ENCODE measurements at regions not wholly inside any gene's neighbourhood (a gene's known extent, or its start where the extent isn't known, plus 50 kb on each side); places are given as distances from the start of the nearest gene placed in this dataset.
A peak's percentile ranks its signal among the peaks of the same experiment; 100 is the strongest.

DNA sequence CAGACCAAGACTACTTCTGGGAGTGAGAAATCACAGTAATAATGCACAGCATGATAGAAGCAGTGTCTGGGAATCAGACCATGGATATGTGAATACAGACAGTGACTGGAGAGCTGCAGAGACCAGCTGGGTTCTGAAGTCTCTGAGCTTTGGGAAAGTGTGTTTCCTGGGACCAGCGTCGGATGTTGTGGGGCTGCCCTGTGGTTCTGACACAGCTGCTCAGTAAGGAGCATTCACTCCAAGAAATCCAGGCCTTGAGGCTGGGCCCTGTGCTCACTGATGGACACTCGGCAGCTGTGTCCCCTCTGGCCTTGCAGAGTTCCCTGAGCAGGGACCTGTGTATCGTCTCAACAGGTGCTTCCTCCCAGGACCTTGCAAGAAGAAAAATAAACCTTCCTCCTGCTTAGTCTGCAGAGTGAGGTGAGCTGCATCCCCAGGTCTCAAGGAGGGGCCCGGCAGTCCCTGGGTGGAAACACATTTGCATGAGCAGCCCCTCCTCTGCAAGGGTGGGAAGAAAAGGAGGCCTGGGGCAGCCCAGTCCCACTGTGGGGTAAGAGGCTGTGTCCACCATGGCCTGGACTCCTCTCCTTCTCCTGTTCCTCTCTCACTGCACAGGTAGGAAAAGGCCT is 107.9 kb downstream of the VPREB1 start:
- TF ChIP-seq, protein P1, sequence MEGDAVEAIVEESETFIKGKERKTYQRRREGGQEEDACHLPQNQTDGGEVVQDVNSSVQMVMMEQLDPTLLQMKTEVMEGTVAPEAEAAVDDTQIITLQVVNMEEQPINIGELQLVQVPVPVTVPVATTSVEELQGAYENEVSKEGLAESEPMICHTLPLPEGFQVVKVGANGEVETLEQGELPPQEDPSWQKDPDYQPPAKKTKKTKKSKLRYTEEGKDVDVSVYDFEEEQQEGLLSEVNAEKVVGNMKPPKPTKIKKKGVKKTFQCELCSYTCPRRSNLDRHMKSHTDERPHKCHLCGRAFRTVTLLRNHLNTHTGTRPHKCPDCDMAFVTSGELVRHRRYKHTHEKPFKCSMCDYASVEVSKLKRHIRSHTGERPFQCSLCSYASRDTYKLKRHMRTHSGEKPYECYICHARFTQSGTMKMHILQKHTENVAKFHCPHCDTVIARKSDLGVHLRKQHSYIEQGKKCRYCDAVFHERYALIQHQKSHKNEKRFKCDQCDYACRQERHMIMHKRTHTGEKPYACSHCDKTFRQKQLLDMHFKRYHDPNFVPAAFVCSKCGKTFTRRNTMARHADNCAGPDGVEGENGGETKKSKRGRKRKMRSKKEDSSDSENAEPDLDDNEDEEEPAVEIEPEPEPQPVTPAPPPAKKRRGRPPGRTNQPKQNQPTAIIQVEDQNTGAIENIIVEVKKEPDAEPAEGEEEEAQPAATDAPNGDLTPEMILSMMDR (IDR thresholded peaks at IDR 0.05): no peak
- Histone ChIP-seq H3K4me1 (no peaks in the 10 kb centered on the region), H3K27me3 (no peaks in the 10 kb centered on the region), H3K4me3 (no peak overlapping the region), H3K36me3 (no peaks in the 10 kb centered on the region), H3K27ac (no peak overlapping the region), H3K9me3 (no peaks in the 10 kb centered on the region)
- DNase-seq (ENCODE audit: low spot score): no peak

DNA sequence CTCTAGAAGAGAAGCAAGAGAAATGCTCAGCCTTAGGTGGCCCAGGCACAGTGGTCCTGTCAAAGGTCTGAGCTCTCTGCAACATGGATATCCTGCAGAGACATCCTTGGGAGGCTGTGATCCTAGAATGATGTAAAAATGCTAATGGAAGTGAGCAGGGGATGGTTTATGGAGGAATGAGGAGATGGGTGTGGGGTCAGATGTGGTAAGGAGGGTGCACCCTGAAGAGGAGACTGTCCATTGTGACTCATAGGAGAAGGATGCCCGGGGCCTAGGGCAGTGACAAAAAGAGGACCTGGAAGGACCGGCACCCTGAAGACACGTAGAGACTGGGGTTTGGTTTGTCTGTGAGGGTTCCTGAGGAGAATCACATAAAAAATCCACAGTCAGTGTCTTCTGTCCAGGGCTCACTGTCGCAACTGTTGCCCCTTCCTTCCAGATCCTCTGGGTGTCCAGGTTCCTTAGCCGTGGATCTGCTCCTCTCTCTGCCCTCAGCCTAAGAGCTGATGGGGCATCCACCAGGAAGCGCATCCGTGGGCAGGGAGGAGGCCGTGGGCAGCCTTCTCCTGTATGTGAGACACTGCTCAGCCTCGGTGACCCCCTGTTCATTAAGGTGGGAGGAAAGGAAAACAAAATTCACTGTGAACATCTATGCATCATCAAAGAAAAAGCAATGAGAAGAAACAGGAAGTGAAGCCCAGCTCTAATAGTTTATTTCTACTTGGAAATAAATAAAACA is 110.7 kb downstream of the VPREB1 start:
- Histone ChIP-seq H3K36me3 (no peaks in the 10 kb centered on the region), H3K9me3 (no peaks in the 10 kb centered on the region), H3K27me3 (no peaks in the 10 kb centered on the region), H3K27ac (no peak overlapping the region), H3K4me1 (no peaks in the 10 kb centered on the region), H3K4me3 (no peak overlapping the region)
- no peak for DNase-seq (ENCODE audit: low spot score)
- TF ChIP-seq, protein P1 (IDR thresholded peaks at IDR 0.05): no peak

DNA sequence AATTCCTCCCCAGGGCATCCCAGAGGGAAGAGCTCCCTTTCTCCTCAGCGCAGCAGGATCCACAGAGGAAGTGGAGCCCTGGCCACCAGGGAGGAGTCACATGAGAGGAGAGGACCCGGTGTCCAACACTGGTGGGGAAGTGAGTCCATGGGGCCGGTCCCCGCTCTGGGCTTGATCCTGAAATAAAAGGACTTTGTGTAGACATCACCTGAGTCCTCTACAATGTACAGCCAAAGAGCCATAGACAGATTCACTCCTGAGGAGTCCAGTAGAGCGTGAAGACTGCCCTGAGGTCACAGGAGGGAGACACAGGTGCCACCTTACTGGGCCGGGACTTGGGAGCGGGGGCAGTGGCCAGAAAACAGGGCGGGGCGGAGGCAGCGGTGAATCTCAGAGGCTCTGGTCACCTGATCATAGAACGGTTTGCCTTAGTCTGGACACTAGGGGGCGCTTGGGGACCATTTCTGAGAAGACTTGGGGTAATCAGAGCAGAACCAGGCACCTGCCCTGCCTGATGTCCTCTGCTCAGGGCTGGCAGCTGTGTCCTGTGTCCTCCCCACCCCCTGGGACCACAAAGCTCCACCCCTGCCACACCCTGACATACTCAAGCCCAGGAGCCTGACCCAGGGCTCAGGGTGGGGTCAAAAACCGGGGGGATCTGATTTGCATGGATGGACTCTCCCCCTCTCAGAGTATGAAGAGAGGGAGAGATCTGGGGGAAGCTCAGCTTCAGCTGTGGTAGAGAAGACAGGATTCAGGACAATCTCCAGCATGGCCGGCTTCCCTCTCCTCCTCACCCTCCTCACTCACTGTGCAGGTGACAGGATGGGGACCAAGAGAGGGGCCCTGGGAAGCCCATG is 112.7 kb downstream of the VPREB1 start:
- H3K27me3 ChIP-seq: no peaks in the 10 kb centered on the region
- no peak for DNase-seq (ENCODE audit: low spot score)

DNA sequence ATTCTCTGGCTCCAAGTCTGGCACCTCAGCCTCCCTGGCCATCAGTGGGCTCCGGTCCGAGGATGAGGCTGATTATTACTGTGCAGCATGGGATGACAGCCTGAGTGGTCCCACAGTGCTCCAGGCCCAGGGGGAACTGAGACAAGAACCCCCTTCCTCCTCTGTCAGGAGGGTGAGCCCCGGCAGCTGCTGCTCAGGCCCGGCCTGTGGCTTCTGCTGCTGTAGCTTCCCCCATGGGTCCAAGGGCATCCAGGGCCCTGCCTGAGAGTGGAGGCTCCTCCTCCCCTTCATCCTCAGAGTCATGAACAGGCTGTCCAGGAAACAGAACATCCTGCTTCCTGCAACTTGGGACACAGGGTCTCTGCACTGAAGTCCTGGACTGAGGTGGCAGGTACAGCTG is 113.6 kb downstream of the VPREB1 start:
- TF ChIP-seq, protein P1 (IDR thresholded peaks at IDR 0.05): no peak
- Histone ChIP-seq H3K4me3 (no peak overlapping the region), H3K9me3 (no peaks in the 10 kb centered on the region), H3K36me3 (no peaks in the 10 kb centered on the region), H3K27me3 (no peaks in the 10 kb centered on the region), H3K27ac (no peak overlapping the region), H3K4me1 (no peaks in the 10 kb centered on the region)
- DNase-seq (ENCODE audit: low spot score): no peak

More for the DNA sequence above, 112.7 kb downstream of the VPREB1 start:
- Histone ChIP-seq H3K36me3 (no peaks in the 10 kb centered on the region), H3K9me3 (no peaks in the 10 kb centered on the region), H3K4me3 (no peak overlapping the region), H3K27ac (no peak overlapping the region), H3K4me1 (no peaks in the 10 kb centered on the region)
- TF ChIP-seq, protein P1 (IDR thresholded peaks at IDR 0.05): peak; percentile 19 to 73

DNA sequence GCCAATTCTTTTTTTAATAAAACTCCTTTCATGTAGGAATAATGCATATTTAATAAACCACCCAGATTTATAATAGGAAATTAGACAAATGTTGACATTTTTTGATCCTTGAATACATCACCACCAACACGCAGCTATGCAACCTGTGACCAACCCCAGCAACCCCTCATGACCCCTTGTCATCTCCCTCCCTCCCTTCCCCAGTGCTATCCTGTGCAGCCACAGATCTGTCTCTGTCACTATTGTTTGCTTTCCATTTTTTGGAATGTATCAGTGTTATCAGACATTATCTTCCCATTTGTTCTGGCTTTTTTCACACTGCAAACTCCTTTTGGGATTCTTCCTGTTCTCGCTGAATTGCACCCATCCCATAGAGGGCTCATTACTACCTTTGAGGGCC is 114.1 kb downstream of the VPREB1 start:
- H3K27ac ChIP-seq: no peak overlapping the region
- TF ChIP-seq, protein P1 (IDR thresholded peaks at IDR 0.05): no peak
- H3K4me1 ChIP-seq: no peaks in the 10 kb centered on the region
- no peaks in the 10 kb centered on the region for H3K27me3 ChIP-seq
- H3K36me3 ChIP-seq: no peaks in the 10 kb centered on the region
- no peak for DNase-seq (ENCODE audit: low spot score)
- H3K4me3 ChIP-seq: no peak overlapping the region
- no peaks in the 10 kb centered on the region for H3K9me3 ChIP-seq
